LNCAP (cell line): ENCODE measurements at regions not wholly inside any gene's neighbourhood (a gene's known extent, or its start where the extent isn't known, plus 50 kb on each side); places are given as distances from the start of the nearest gene placed in this dataset.

ENCODE experiments used
- CTCF ChIP-seq: fragments of 450-650 bp; IDR thresholded peaks from 2 replicates; pipeline ENCODE4 v1.5.1; 2017; ENCODE audit warnings: mild to moderate bottlenecking

GRCh38 chr10:1911771-1912170, 174.4 kb upstream of the ADARB2 start:
- no peak for TF ChIP-seq CTCF

DNA sequence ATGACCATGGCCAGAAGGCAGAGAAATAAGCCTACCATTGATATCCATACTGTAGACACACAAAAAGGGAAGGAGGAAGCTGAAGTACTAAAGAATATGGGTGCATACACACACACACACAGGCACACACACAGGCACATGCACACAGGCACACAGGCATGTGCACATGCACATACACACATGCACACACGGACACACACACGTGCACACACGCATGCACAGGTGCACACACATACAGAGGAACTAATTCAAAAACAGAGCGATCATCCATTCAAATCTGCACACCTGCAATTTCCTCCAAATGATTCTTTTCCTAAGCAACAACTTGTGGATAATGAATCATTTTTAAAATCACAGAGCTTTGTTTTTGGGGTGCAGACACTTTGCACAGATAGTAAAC, 166.7 kb upstream of the ADARB2 start:
- TF ChIP-seq CTCF: no peak

DNA sequence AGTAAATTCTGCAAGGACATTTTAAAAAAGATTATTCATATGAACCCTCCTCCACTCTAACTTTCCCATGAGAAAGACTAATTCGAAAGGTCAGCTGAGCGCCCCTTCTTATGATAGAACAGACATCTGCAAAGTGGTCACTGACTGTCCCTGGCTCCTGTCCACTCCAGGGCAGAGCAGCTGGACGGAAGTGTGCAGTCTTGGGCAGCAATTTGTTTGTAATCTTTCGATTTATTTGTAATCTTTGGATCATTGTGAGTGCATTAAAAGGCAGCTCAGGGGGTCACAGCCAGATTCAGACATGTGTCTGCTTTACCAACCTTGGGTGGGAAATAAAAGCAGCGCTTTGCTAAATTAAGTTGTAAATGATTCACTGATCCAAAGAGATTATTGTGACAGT, 158.8 kb upstream of the ADARB2 start:
- no peak for TF ChIP-seq CTCF

GRCh38 chr10:1895691-1896090, 158.4 kb upstream of the ADARB2 start:
- no peak for TF ChIP-seq CTCF

- no peak for TF ChIP-seq CTCF
These were observed 157.6 kb upstream of the ADARB2 start for GRCh38 chr10:1894912-1895311.

GRCh38 chr10:1893941-1894340, 156.6 kb upstream of the ADARB2 start:
- no peak for TF ChIP-seq CTCF

DNA sequence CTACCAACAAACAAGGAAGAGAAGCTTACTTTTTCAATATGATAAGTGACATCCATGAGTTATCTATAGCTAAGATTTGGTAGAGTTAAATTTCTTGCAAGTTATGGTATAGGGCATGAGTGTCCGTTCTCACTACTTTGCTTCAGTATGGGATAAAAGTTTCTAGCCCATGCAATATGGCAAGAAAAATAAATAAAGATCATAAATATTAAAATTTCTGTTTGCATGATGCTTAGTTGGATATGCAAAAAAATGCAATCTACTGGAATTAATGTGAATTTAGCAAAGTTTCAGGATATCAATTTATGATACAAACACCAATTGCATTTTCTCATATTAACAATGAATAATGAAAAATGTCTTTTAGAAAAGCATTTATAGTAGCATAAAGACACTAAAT, 148.7 kb upstream of the ADARB2 start:
- no peak for TF ChIP-seq CTCF

DNA sequence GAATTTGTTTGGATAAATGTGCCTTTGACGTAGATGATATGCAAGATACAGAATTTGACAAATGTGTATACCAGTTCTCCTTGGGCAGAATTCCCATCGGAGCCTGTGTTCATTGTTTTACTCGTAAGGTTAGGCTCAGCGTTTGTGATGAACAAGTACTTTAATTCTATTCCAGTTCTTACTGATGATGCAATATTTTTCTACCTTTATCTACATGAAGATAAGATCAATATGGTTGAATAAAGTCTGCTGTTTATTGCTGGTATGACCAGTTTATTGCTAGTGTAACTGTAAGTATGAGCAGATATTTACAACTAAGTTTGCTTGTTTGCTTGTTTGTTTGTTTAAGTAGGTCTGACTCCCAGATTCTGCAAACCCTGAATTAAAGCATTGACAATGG, 145.4 kb upstream of the ADARB2 start:
- TF ChIP-seq CTCF: no peak
